Left hindlimb (tissue), 1 donor: ENCODE measurements at regions not wholly inside any gene's neighbourhood (a gene's known extent, or its start where the extent isn't known, plus 50 kb on each side); places are given as distances from the start of the nearest gene placed in this dataset.
"Not testable (repeated sequence)": the region's sequence is repeated elsewhere in the genome, so short reads cannot be mapped to it uniquely, and the experiment has no call there.

Source experiments
- DNase-seq: peaks from one replicate; pipeline ENCODE4 v3.0.0-alpha.2; 2018

- peak; percentile 11 for DNase-seq
These were observed 120.9 kb upstream of the PITX1 start for GRCh38 chr5:135154961-135155360.

- DNase-seq, result no peak
These were observed 120.2 kb upstream of the PITX1 start for GRCh38 chr5:135154197-135154596.

GRCh38 chr5:135153661-135154060, 119.6 kb upstream of the PITX1 start:
- peak; percentile 10 for DNase-seq

GRCh38 chr5:135153259-135153658, 119.2 kb upstream of the PITX1 start:
- peak; percentile 7 for DNase-seq

GRCh38 chr5:135151660-135152059, 117.6 kb upstream of the PITX1 start:
- DNase-seq, result not testable (repeated sequence)

- DNase-seq, result no peak
These were observed 117.2 kb upstream of the PITX1 start for GRCh38 chr5:135151256-135151655.

GRCh38 chr5:135150767-135151166, 116.7 kb upstream of the PITX1 start:
- peak; percentile 4 for DNase-seq

DNA sequence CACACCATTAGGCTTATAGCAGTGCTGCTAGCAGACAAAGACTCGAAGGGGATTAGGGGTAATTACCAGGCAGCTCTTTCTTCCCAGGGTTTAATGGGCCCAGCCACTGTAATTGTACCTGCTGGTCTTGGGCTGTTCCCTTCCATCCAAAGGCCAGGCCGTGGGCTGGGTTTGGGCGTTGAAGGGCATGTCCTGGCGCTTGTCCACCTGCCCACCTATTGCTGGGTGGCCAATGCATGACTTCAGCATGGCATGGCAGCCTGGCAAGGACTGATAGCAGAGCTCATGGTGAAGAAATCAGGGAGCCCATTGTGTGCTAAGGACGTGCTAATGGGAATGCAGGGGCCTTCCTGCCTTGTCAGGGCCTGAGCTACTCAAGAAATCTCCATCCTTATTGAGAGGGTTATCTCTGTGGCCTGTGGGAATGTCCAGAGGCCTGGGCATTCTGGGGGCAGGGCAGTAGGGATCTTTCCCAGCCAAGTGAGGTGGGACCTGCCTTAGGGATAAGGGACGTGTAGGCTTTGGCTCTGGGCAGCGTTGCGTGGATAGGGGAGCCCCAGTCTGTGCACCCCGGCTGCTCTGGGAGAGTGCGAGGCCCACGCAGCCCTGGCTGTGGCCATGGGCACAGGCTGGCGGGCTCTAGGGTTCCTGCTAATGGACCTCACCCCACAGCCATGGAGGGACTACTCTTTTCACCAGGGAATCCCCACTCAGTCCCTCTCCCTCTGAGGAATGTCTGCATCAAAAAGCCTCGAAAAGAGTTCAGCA, 116.1 kb upstream of the PITX1 start:
- DNase-seq, result peak; percentile 3

DNA sequence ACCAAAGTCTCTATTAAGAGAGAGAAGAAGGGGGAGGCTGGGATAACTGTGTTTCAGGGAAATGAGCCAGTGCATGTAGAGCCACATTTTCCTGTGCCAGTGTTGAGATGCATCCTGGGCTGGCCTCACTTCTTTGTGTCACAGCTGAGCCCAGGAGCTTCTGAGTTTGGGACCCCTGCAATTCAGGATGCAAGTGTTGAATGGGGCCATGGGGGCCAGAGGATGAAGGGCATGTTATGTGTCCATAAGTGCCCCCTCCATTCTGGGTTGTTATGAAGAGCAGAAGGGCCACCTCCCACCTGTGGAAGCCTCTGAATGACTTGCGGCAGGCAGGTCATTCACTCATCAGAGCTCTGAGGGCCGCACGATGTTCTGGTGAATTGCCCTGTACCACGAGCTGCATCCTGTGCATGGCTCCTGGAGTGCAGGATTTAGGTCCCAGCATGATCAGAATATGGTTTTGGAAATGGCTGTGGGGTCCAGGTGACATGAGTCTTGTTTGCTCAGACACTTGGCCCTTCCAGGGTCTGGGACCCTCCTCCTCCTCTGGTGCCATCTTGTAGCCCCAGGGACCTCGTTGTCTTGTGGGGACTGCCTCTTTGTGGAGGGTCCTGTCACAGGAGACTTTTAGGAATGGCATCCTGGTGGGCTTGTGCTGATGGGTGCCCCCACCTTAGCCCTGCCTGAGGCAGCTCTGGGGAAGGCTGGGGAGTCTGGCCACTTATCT, 115.4 kb upstream of the PITX1 start:
- peak; percentile 2 for DNase-seq

DNA sequence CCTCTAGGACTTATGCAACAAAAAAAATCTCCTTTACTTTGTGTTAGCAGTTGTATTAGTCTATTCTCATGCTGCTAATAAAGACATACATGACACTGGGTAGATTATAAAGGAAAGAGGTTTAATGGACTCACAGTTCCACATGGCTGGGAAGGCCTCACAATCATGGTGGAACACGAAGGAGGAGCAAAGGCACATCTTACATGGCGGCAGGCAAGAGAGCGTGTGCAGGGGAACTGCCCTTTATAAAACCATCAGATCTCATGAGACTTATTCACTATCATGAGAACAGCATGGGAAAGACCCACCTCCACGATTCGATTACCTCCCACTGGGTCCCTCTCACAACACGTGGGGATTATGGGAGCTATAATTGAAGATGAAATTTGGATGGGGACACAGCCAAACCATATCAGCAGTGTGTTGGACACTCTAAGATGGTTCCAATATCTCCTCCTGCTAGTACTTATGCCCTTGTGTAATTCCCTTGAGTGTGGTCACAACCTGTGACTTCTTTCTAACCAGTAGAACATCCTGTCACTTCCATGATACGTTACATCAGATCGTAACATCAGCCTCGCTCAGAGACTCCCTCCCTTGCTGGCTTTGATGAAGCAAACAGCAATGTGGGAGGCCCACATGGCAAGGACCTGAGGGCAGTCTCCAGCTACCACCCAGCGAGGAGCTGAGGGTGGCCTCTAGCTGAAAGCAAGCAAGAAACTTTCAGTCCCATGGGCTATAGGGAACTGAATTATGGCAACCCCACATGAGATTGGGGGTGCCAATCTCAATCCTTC, 113.5 kb upstream of the PITX1 start:
- DNase-seq, result no peak

- no peak for DNase-seq
These were observed 112.0 kb upstream of the PITX1 start for GRCh38 chr5:135145985-135146384.

DNA sequence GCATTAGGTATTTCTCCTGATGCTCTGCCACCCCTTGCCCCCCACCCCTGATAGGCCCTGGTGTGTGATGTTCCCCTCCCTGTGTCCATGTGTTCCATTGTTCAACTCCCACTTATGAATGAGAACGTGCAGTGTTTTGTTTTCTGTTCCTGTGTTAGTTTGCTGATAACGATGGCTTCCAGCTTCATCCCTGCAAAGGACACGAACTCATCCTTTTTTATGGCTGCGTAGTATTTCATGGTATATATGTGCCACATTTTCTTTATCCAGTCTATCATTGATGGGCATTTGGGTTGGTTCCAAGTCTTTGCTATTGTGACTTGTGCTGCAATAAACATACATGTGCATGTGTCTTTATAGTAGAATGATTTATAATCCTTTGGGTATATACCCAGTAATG, 109.7 kb upstream of the PITX1 start:
- not testable (repeated sequence) for DNase-seq

DNA sequence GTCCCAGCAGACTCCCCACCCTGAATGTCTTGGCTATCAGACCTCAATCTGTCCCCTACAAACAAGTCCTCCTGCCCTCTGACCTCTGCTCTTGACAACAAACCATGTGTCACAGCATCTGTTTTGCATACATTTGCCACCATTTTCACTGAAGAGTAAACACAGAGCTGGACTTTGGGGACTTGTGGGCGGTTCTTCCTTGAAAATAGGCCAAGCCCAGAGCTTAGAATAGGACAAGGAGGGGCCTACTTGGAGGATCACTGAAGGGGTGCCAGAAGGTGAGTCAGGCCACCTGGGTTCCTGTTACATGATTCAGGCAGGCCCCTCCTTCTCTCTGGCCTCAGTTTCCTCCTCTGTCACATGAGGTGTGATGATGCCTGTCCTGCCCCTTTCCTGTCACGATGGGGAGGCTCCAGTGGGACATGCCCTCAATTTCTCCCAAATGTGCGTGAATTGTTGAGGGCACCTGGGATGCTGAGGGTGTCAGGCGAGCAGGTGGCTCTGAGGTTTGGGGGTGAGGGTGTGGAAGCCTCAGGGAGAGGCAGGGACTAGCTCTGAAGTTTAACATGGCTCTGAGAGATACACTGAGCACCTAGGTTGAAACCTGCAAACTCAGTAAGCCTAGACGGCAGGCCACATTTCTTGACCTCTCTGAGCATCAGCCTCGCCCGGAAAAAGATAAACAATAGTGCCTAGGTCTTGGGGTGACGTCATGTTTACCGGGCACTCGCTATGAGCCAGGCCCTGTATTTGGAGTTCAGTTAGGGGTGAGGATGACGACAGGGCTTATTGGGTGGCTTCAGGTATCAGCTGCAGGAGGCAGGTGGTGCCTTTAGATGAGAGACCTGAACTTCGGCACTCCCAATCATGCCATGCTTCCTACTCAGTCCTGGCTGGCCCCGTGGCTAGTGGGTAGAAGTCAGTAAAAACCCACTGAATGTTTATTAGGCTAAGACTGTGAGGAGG, 107.6 kb upstream of the PITX1 start:
- peak; percentile 1 for DNase-seq

- DNase-seq, result peak; percentile 27
These were observed 106.6 kb upstream of the PITX1 start for GRCh38 chr5:135140446-135141204.

- peak; percentile 20 for DNase-seq
These were observed 105.5 kb upstream of the PITX1 start for GRCh38 chr5:135139381-135140134.

DNA sequence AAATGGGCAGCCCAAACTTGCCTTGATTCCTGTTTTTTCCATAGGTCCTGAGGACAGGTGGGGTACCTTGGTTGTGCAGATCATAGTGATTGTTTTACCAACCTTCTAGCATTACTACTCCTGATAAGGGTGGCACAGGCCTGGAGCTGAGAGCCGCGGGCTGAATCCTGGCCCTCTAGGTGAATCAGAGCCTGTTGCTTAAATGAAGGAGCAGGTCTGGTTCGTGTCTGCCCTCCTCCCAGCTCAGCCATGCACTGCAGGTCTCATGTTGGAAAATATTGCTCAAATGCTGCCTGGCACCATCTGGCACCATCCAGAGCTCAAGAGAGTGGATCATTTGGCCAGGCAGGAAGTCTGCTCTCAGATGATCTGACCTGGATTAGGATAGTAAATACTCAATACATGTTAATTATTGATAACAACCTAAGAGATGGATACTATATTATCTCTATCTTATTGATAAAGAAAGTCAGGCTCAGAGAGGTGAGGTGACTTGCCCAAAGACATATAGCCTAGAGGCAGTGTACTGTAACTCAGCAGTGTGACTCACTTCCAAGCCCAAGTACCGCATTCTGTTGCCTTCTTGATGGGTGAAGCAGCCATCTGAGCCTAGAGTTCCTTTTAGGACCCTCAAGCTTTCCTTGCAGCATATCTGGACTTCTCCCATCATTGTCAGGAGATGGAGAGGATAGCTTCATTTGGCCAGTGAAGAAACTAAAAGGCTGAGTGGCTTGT, 104.3 kb upstream of the PITX1 start:
- peak; percentile 21 for DNase-seq

DNA sequence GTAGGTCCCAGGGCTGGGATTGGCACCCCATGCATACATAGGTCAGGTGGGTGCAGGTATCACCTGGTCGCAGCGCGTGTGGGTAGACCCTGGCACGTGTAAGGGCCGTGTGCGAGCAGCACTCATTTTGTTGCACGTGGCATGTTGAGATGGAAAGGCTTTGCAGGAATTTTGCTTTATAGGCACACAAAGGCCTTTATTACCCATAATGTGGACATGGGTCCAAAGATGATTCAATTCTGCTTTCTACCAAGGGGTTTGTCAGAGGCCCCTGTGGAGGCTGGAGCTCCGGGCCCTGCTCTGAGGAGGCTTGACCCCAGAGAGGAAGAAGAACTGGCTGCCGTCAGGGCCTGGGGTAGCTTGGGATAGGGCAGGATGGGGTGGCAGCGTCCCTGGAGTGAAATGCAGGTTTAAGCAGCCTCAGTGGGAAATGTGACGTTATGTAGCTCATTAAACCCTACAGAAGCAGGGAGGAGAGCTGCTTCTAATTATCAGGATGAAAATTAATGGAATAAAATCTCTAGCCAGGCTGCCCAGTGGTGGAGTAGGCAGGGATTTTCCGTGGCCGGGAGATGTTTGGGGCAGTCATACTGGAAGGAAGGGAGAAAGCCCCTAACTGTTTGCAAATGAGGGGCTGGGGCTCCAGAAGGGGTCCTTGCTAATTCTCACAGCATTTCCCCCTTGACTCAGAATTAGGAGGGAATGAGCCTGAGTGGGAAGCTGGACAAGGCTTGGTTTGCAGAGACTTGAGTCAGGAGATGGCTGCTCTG, 103.3 kb upstream of the PITX1 start:
- peak; percentile 5 for DNase-seq

DNA sequence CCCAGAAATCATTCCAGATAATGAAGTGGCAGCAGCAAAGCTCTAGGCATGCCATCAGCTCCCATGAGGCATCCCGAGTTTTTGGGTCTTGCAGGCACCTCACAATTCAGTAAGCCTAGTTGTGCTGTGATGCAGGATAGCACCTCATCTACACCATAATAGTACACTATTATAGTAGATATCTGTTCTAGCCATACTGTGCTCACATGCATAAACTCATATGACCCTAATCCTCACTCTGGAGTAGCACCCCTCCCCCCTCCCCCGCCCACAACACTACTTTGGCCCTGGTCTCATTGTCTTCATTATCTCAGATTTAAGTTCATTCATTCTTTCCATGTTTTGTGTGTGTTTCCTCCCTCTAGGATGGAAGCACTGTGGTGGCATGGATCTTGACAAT, 102.5 kb upstream of the PITX1 start:
- DNase-seq, result no peak
